ENCODE measurements at regions not wholly inside any gene's neighbourhood (a gene's known extent, or its start where the extent isn't known, plus 50 kb on each side); places are given as distances from the start of the nearest gene placed in this dataset.

DNA sequence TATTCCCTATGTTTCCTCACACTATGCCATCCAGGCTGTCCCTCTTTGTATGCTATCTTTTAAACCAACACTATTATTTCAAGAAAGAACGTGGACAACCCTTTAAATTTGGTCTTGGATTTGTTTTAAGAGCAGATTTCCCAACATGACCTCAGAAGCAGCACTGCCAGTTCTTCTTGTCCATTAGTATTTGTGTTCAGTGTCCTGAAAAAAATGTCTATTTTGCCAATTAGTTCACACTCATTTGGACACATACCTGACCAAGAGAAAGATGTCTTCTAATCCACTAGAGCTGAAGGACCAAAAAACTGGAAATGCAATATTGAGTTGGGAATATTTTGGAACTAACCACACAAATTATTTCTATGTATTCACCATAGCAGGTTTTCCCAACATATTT is 223.2 kb upstream of the CNKSR2 start:
- Histone ChIP-seq H3K9me3 (ENCODE audit: low read depth) (no peaks in the 10 kb centered on the region), H3K9ac (no peak overlapping the region), H3F3A (ENCODE audit: insufficient read depth) (no peaks in the 10 kb centered on the region), H3K27me3 (replicated peaks; ENCODE audit: insufficient read depth) (no peaks in the 10 kb centered on the region), H4K20me1 (ENCODE audit: insufficient read depth) (no peaks in the 10 kb centered on the region), H3K79me2 (ENCODE audit: insufficient read depth) (no peaks in the 10 kb centered on the region), H3K36me3 (ENCODE audit: low read depth) (no peaks in the 10 kb centered on the region), H3K27ac (no peak overlapping the region), H2AFZ (no peak overlapping the region), H3K9me2 (ENCODE audit: insufficient read depth) (no peaks in the 10 kb centered on the region), H3K4me1 (ENCODE audit: insufficient read depth) (peaks cover 14% of the 10 kb centered on the region), H3K4me2 (ENCODE audit: unreplicated experiment) (no peak overlapping the region), H3K4me3 (no peak overlapping the region)
- no peak for DNase-seq
- 21 to 30% methylated on average over 1 of the region's 1 CpG for WGBS, 2 experiments (ENCODE audit: low coverage in 1 of 2, low lambda C conversion rate in 2 of 2, missing lambda C conversion rate in 2 of 2)
- in situ Hi-C loops (cut with MboI) = no loop called here
- TF ChIP-seq EZH2 (IDR thresholded peaks at IDR 0.05; ENCODE audit: insufficient read depth, poor library complexity, severe bottlenecking) (no peak), EZH2phosphoT487 (IDR thresholded peaks at IDR 0.05; ENCODE audit: insufficient read depth, low read depth) (no peak)

GRCh38 chrX:21153033-21153432 is 221.2 kb upstream of the CNKSR2 start:
- no peaks in the 10 kb centered on the region for H4K20me1 ChIP-seq (ENCODE audit: insufficient read depth)
- WGBS, 2 experiments (ENCODE audit: low coverage in 1 of 2, low lambda C conversion rate in 2 of 2, missing lambda C conversion rate in 2 of 2) = 9 to 17% methylated on average over 3 of the region's 3 CpGs
- peaks cover 14% of the 10 kb centered on the region for H3K4me1 ChIP-seq (ENCODE audit: insufficient read depth)
- no peaks in the 10 kb centered on the region for H3F3A ChIP-seq (ENCODE audit: insufficient read depth)
- H3K27ac ChIP-seq = peak overlapping the region; percentile 64
- H3K79me2 ChIP-seq (ENCODE audit: insufficient read depth) = no peaks in the 10 kb centered on the region
- no peak for TF ChIP-seq EZH2 (IDR thresholded peaks at IDR 0.05; ENCODE audit: insufficient read depth, poor library complexity, severe bottlenecking)
- no peak for TF ChIP-seq EZH2phosphoT487 (IDR thresholded peaks at IDR 0.05; ENCODE audit: insufficient read depth, low read depth)
- in situ Hi-C loops (cut with MboI) = no loop called here
- DNase-seq = no peak
- no peaks in the 10 kb centered on the region for H3K9me2 ChIP-seq (ENCODE audit: insufficient read depth)
- H2AFZ ChIP-seq = peak overlapping the region; percentile 69
- no peaks in the 10 kb centered on the region for H3K36me3 ChIP-seq (ENCODE audit: low read depth)
- H3K4me3 ChIP-seq = 0 out of 2 replicates have a peak overlapping the region, but pooled peaks have one; percentile 28
- H3K4me2 ChIP-seq (ENCODE audit: unreplicated experiment) = peak overlapping the region; percentile 43
- no peaks in the 10 kb centered on the region for H3K27me3 ChIP-seq (replicated peaks; ENCODE audit: insufficient read depth)
- no peaks in the 10 kb centered on the region for H3K9me3 ChIP-seq (ENCODE audit: low read depth)
- H3K9ac ChIP-seq = peak overlapping the region; percentile 37

DNA sequence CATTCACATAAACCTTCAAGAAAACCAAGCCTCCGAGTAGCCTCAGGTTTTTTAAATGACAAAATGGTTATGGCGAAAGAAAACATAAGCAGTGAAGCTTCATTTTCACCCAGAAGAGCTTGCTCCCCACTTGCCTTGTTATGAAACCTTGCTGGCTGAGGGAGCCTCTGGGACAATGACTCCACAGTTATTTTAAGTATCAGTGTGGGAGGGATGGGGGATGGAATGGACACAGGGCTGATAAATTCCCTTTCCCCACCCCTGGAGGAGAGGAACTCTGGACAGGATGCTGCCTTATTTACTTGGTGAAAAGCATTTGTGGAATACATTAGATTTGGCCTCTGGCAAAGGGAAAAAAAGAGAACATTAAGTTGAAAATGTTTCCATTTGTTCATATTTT is 220.7 kb upstream of the CNKSR2 start:
- Histone ChIP-seq H4K20me1 (ENCODE audit: insufficient read depth) (no peaks in the 10 kb centered on the region), H3K27ac (peak overlapping the region; percentile 64), H3K27me3 (replicated peaks; ENCODE audit: insufficient read depth) (no peaks in the 10 kb centered on the region), H3F3A (ENCODE audit: insufficient read depth) (no peaks in the 10 kb centered on the region), H3K9ac (peak overlapping the region; percentile 37), H3K4me1 (ENCODE audit: insufficient read depth) (peaks cover 14% of the 10 kb centered on the region), H3K9me2 (ENCODE audit: insufficient read depth) (no peaks in the 10 kb centered on the region), H2AFZ (peak overlapping the region; percentile 69), H3K9me3 (ENCODE audit: low read depth) (no peaks in the 10 kb centered on the region), H3K4me2 (ENCODE audit: unreplicated experiment) (peak overlapping the region; percentile 43), H3K36me3 (ENCODE audit: low read depth) (no peaks in the 10 kb centered on the region), H3K79me2 (ENCODE audit: insufficient read depth) (no peaks in the 10 kb centered on the region), H3K4me3 (0 out of 2 replicates have a peak overlapping the region, but pooled peaks have one; percentile 28)
- WGBS, 2 experiments (ENCODE audit: low coverage in 1 of 2, low lambda C conversion rate in 2 of 2, missing lambda C conversion rate in 2 of 2) = 0 to 4% methylated on average over 2 of the region's 2 CpGs
- TF ChIP-seq EZH2 (IDR thresholded peaks at IDR 0.05; ENCODE audit: insufficient read depth, poor library complexity, severe bottlenecking) (no peak), EZH2phosphoT487 (IDR thresholded peaks at IDR 0.05; ENCODE audit: insufficient read depth, low read depth) (no peak)
- in situ Hi-C loops (cut with MboI) = no loop called here
- peak; percentile 72 for DNase-seq

GRCh38 chrX:21155916-21156315 is 218.3 kb upstream of the CNKSR2 start:
- Histone ChIP-seq H3K79me2 (ENCODE audit: insufficient read depth) (no peaks in the 10 kb centered on the region), H4K20me1 (ENCODE audit: insufficient read depth) (no peaks in the 10 kb centered on the region), H3K9ac (no peak overlapping the region), H3K9me2 (ENCODE audit: insufficient read depth) (no peaks in the 10 kb centered on the region), H3K9me3 (ENCODE audit: low read depth) (no peaks in the 10 kb centered on the region), H2AFZ (no peak overlapping the region), H3K4me3 (no peak overlapping the region), H3K36me3 (ENCODE audit: low read depth) (no peaks in the 10 kb centered on the region), H3K27ac (no peak overlapping the region), H3K4me1 (ENCODE audit: insufficient read depth) (peaks cover 14% of the 10 kb centered on the region), H3K4me2 (ENCODE audit: unreplicated experiment) (no peak overlapping the region), H3K27me3 (replicated peaks; ENCODE audit: insufficient read depth) (no peaks in the 10 kb centered on the region), H3F3A (ENCODE audit: insufficient read depth) (no peaks in the 10 kb centered on the region)
- in situ Hi-C loops (cut with MboI) = no loop called here
- DNase-seq = no peak
- TF ChIP-seq EZH2phosphoT487 (IDR thresholded peaks at IDR 0.05; ENCODE audit: insufficient read depth, low read depth) = no peak
- TF ChIP-seq EZH2 (IDR thresholded peaks at IDR 0.05; ENCODE audit: insufficient read depth, poor library complexity, severe bottlenecking) = no peak

GRCh38 chrX:21156632-21157031 is 217.6 kb upstream of the CNKSR2 start:
- no peak overlapping the region for H3K27ac ChIP-seq
- no peak overlapping the region for H3K9ac ChIP-seq
- no peaks in the 10 kb centered on the region for H3F3A ChIP-seq (ENCODE audit: insufficient read depth)
- no peak for TF ChIP-seq EZH2 (IDR thresholded peaks at IDR 0.05; ENCODE audit: insufficient read depth, poor library complexity, severe bottlenecking)
- TF ChIP-seq EZH2phosphoT487 (IDR thresholded peaks at IDR 0.05; ENCODE audit: insufficient read depth, low read depth) = no peak
- H3K4me3 ChIP-seq = no peak overlapping the region
- H3K4me2 ChIP-seq (ENCODE audit: unreplicated experiment) = no peak overlapping the region
- no peaks in the 10 kb centered on the region for H4K20me1 ChIP-seq (ENCODE audit: insufficient read depth)
- no peak for DNase-seq
- H3K36me3 ChIP-seq (ENCODE audit: low read depth) = no peaks in the 10 kb centered on the region
- no peaks in the 10 kb centered on the region for H3K9me3 ChIP-seq (ENCODE audit: low read depth)
- H2AFZ ChIP-seq = no peak overlapping the region
- 50% methylated on average over 1 of the region's 1 CpG; no CpG with 5 or more reads in 1 of the 2 experiments for WGBS, 2 experiments (ENCODE audit: low coverage in 1 of 2, low lambda C conversion rate in 2 of 2, missing lambda C conversion rate in 2 of 2)
- no peaks in the 10 kb centered on the region for H3K79me2 ChIP-seq (ENCODE audit: insufficient read depth)
- H3K9me2 ChIP-seq (ENCODE audit: insufficient read depth) = no peaks in the 10 kb centered on the region
- in situ Hi-C loops (cut with MboI) = no loop called here
- H3K27me3 ChIP-seq (replicated peaks; ENCODE audit: insufficient read depth) = no peaks in the 10 kb centered on the region
- H3K4me1 ChIP-seq (ENCODE audit: insufficient read depth) = peaks cover 14% of the 10 kb centered on the region

All from GM23248 (cell line).